SK-N-SH (cell line): ENCODE measurements at regions not wholly inside any gene's neighbourhood (a gene's known extent, or its start where the extent isn't known, plus 50 kb on each side); places are given as distances from the start of the nearest gene placed in this dataset.

ENCODE experiments used
- CTCF ChIA-PET: fragments of 300-600, 350-600 bp; formaldehyde crosslinking; extraction: SDS; loops from one replicate; lab custom pipeline; 2021; lab: Yijun Ruan, JAX
- POLR2A ChIA-PET: fragments of 350-600 bp; sonication (Branson Sonifier 250); formaldehyde crosslinking; extraction: SDS; loops from one replicate; lab custom pipeline; 2020; ENCODE audit warnings: antibody characterized with exemption, inconsistent platforms; lab: Yijun Ruan, JAX
- DNase-seq: peaks from one replicate; pipeline ENCODE4 v3.0.0; 2012
- H2AFZ ChIP-seq: fragments of 200-600 bp; sonication (generic); 2 replicates; pipeline ENCODE4 v1.8.1; 2016; ENCODE audit warnings: antibody characterized with exemption, mild to moderate bottlenecking, low read depth
- H3F3A ChIP-seq: fragments of 200-600 bp; sonication (generic); replicated peaks from 2 replicates; pipeline ENCODE3; 2016; ENCODE audit warnings: antibody characterized with exemption, mild to moderate bottlenecking; ENCODE audit not compliant: insufficient read depth
- H3K27ac ChIP-seq, 2 experiments: fragments of 200-500 bp in 1 of 2; fragments of 200-600 bp in 1 of 2; sonication (Bioruptor generic) in 1 of 2; sonication (generic), shearing (Covaris generic) in 1 of 2; 2 replicates each; pipeline versions ENCODE4 v1.5.1 to v1.6.1; 2014 to 2016; ENCODE audit warnings: low read depth in 2 of 2, inconsistent platforms in 1 of 2, low read length in 1 of 2, mild to moderate bottlenecking in 1 of 2, mixed read lengths in 1 of 2
- H3K27me3 ChIP-seq: fragments of 200-600 bp; sonication (generic), shearing (Covaris generic); 2 replicates; pipeline ENCODE4 v1.6.1; 2016; ENCODE audit warnings: mixed run types; ENCODE audit not compliant: insufficient read depth
- H3K36me3 ChIP-seq, 2 experiments: fragments of 200-500 bp in 1 of 2; fragments of 200-600 bp in 1 of 2; sonication (Bioruptor generic) in 1 of 2; sonication (generic) in 1 of 2; replicated peaks in 1 of 2; 2 replicates each; pipeline versions ENCODE3 to v1.5.1; 2014 to 2016; ENCODE audit warnings: low read length in 1 of 2, mild to moderate bottlenecking in 1 of 2; ENCODE audit not compliant: insufficient read depth in 2 of 2, control insufficient read depth in 1 of 2
- H3K4me1 ChIP-seq, 2 experiments: fragments of 200-500 bp in 1 of 2; fragments of 200-600 bp in 1 of 2; sonication (Bioruptor generic) in 1 of 2; sonication (generic), shearing (Covaris generic) in 1 of 2; 2 replicates each; pipeline versions ENCODE4 v1.5.1 to v1.6.1; 2014 to 2016; ENCODE audit warnings: low read depth in 1 of 2, low read length in 1 of 2, mixed run types in 1 of 2; ENCODE audit not compliant: insufficient read depth in 2 of 2, control insufficient read depth in 1 of 2
- H3K4me2 ChIP-seq: fragments of 200-600 bp; sonication (generic), shearing (Covaris generic); 2 replicates; pipeline ENCODE4 v1.6.1; 2017; ENCODE audit warnings: mixed run types
- H3K4me3 ChIP-seq, 2 experiments: fragments of 200-500 bp in 1 of 2; fragments of 200-600 bp in 1 of 2; sonication (Bioruptor generic) in 1 of 2; sonication (generic), shearing (Covaris generic) in 1 of 2; 2 replicates each; pipeline versions ENCODE4 v1.5.1 to v1.8.1; 2014 to 2016; ENCODE audit warnings: low read depth in 2 of 2, inconsistent platforms in 1 of 2, low read length in 1 of 2, mild to moderate bottlenecking in 1 of 2, mixed read lengths in 1 of 2, moderate library complexity in 1 of 2
- H3K79me2 ChIP-seq: fragments of 200-600 bp; sonication (generic); 2 replicates; pipeline ENCODE4 v1.8.1; 2017; ENCODE audit warnings: mild to moderate bottlenecking; ENCODE audit not compliant: insufficient read depth
- H3K9ac ChIP-seq: fragments of 200-600 bp; sonication (generic); 2 replicates; pipeline ENCODE4 v1.6.1; 2017; ENCODE audit warnings: mixed run types
- H3K9me2 ChIP-seq: fragments of 200-600 bp; sonication (generic); 2 replicates; pipeline ENCODE4 v1.6.1; 2017; ENCODE audit warnings: mixed run types
- H3K9me3 ChIP-seq: fragments of 200-600 bp; sonication (generic); 2 replicates; pipeline ENCODE4 v1.6.1; 2017; ENCODE audit warnings: mixed run types, mild to moderate bottlenecking, moderate library complexity
- H4K20me1 ChIP-seq: fragments of 200-600 bp; sonication (generic); 2 replicates; pipeline ENCODE4 v1.6.1; 2017; ENCODE audit warnings: mild to moderate bottlenecking, mixed run types; ENCODE audit not compliant: insufficient read depth
- MXI1 ChIP-seq: IDR thresholded peaks from 2 replicates; pipeline ENCODE4 v1.6.1; 2012; ENCODE audit warnings: mild to moderate bottlenecking, low read depth, low read length, improper control_type of control experiment
- NFIC ChIP-seq: IDR thresholded peaks from 2 replicates; pipeline ENCODE4 v1.4.0; 2012; ENCODE audit warnings: borderline replicate concordance
- POLR2AphosphoS5 ChIP-seq: IDR thresholded peaks from 2 replicates; pipeline ENCODE4 v1.6.1; 2012; ENCODE audit warnings: low read depth, low read length
- RAD21 ChIP-seq: IDR thresholded peaks from 2 replicates; pipeline ENCODE4 v1.6.1; 2012; ENCODE audit warnings: mild to moderate bottlenecking, low read length
- RCOR1 ChIP-seq: fragments of 150-350 bp; IDR thresholded peaks from 2 replicates; pipeline ENCODE4 v1.6.1; 2017; ENCODE audit warnings: antibody characterized with exemption, low read length
- TEAD4 ChIP-seq: IDR thresholded peaks from 2 replicates; pipeline ENCODE4 v1.4.0; 2012; ENCODE audit warnings: mild to moderate bottlenecking, borderline replicate concordance; ENCODE audit not compliant: insufficient read depth
- WGBS: methylation state at CpG from one replicate; pipeline ENCODE4 v1.1.6; 2017; ENCODE audit warnings: low lambda C conversion rate; 5-methylcytosine and 5-hydroxymethylcytosine counted together
- TF ChIP-seq, protein P1 (sequence below): fragments of 150-350 bp; IDR thresholded peaks from 2 replicates; pipeline ENCODE4 v1.6.1; 2017; ENCODE audit warnings: antibody characterized with exemption, low read length, low read depth, borderline replicate concordance
- TF ChIP-seq, protein P2 (sequence below): IDR thresholded peaks from 2 replicates; pipeline ENCODE4 v1.4.0; 2012; ENCODE audit warnings: low read depth
- TF ChIP-seq, protein P3 (sequence below): IDR thresholded peaks from 2 replicates; pipeline ENCODE4 v1.6.1; 2012; ENCODE audit warnings: mild to moderate bottlenecking, low read depth, low read length, moderate library complexity
- TF ChIP-seq, protein P4 (sequence below): IDR thresholded peaks from 2 replicates; pipeline ENCODE4; 2012

DNA sequence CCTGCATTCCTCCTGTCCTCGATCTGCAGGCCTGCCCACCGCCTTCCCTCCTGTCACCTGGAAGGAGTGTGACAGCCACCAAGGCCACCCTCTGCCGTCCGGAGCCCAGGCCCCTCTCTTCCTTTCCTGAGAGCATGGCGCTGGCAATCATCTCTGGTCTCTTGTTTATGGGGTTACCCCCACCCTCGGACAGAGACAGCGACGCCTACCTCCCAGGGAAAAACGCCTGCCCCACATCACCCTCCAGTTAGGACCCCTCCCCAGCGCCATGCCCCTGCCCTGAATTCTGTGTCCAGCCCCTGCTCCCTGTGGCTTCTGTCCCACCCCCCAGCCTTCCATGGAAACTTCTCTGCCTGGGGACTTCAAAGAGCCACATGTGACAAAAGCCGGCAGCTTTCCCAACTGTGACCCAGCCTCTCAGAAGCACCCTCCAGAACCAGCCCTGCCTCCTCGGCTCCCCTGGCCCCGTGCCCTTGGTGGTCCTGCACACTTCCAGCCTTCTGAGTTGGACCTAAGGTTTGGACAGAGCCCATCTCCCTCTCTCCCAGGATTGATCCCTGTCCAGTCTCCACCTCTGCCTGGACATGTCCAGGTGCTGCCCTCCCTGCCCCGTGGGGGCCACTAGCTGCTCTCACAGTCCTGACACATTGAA is 145.0 kb upstream of the HDAC4 start (continued):
- TF ChIP-seq TEAD4 = no peak
- no peak for TF ChIP-seq NFIC
- TF ChIP-seq RCOR1 = no peak

DNA sequence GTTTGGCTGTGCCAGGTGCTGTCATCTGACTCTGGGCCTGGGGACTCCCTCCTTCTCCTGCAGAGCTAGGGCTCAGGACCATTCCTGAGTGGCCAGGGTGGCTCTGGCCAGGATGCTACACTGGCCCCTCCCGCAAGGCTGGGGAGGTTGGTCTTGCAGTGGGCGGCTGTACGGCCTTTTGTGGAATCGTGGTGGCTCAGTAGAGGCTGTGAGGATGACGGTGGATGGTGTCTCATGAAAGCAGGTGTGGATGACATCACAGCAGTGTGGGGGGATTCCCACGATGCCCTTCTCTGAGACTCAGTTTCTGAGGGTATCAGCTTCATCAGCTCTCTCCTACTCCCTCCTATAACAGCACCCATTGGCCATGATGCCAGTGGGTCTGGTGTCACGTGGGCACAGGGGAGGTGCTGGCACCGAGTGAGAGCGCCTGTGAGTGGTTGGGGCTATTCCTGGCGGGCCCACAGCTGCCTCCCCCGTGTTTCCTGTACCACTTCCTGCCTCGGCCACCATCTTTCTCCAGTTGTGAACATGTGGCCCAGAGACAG is 144.2 kb upstream of the HDAC4 start:
- no peak for DNase-seq
- Histone ChIP-seq H3F3A (no peaks in the 10 kb centered on the region), H3K4me1 (no peaks in the 10 kb centered on the region; a peak in 1 of 4 replicates), H3K9me3 (no peaks in the 10 kb centered on the region), H3K79me2 (no peaks in the 10 kb centered on the region), H3K4me3 (no peak overlapping the region), H4K20me1 (no peaks in the 10 kb centered on the region), H3K27me3 (no peaks in the 10 kb centered on the region), H2AFZ (no peak overlapping the region), H3K27ac (no peak overlapping the region), H3K9me2 (no peaks in the 10 kb centered on the region), H3K4me2 (no peak overlapping the region), H3K9ac (no peak overlapping the region), H3K36me3 (no peaks in the 10 kb centered on the region)
- ChIA-PET POLR2A (no interaction called here), CTCF (no interaction called here)
- WGBS = 58% methylated on average over 7 of the region's 12 CpGs
- TF ChIP-seq, protein P1, sequence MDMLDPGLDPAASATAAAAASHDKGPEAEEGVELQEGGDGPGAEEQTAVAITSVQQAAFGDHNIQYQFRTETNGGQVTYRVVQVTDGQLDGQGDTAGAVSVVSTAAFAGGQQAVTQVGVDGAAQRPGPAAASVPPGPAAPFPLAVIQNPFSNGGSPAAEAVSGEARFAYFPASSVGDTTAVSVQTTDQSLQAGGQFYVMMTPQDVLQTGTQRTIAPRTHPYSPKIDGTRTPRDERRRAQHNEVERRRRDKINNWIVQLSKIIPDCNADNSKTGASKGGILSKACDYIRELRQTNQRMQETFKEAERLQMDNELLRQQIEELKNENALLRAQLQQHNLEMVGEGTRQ = no peak
- no peak for TF ChIP-seq RAD21
- no peak for TF ChIP-seq MXI1
- TF ChIP-seq POLR2AphosphoS5 = no peak
- TF ChIP-seq, protein P2, sequence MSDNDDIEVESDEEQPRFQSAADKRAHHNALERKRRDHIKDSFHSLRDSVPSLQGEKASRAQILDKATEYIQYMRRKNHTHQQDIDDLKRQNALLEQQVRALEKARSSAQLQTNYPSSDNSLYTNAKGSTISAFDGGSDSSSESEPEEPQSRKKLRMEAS = no peak
- TF ChIP-seq RCOR1 = no peak
- no peak for TF ChIP-seq NFIC
- TF ChIP-seq, protein P3, sequence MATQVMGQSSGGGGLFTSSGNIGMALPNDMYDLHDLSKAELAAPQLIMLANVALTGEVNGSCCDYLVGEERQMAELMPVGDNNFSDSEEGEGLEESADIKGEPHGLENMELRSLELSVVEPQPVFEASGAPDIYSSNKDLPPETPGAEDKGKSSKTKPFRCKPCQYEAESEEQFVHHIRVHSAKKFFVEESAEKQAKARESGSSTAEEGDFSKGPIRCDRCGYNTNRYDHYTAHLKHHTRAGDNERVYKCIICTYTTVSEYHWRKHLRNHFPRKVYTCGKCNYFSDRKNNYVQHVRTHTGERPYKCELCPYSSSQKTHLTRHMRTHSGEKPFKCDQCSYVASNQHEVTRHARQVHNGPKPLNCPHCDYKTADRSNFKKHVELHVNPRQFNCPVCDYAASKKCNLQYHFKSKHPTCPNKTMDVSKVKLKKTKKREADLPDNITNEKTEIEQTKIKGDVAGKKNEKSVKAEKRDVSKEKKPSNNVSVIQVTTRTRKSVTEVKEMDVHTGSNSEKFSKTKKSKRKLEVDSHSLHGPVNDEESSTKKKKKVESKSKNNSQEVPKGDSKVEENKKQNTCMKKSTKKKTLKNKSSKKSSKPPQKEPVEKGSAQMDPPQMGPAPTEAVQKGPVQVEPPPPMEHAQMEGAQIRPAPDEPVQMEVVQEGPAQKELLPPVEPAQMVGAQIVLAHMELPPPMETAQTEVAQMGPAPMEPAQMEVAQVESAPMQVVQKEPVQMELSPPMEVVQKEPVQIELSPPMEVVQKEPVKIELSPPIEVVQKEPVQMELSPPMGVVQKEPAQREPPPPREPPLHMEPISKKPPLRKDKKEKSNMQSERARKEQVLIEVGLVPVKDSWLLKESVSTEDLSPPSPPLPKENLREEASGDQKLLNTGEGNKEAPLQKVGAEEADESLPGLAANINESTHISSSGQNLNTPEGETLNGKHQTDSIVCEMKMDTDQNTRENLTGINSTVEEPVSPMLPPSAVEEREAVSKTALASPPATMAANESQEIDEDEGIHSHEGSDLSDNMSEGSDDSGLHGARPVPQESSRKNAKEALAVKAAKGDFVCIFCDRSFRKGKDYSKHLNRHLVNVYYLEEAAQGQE = no peak
- TF ChIP-seq, protein P4, sequence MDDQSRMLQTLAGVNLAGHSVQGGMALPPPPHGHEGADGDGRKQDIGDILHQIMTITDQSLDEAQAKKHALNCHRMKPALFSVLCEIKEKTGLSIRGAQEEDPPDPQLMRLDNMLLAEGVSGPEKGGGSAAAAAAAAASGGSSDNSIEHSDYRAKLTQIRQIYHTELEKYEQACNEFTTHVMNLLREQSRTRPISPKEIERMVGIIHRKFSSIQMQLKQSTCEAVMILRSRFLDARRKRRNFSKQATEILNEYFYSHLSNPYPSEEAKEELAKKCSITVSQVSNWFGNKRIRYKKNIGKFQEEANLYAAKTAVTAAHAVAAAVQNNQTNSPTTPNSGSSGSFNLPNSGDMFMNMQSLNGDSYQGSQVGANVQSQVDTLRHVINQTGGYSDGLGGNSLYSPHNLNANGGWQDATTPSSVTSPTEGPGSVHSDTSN = no peak
